ENCODE measurements at regions not wholly inside any gene's neighbourhood (a gene's known extent, or its start where the extent isn't known, plus 50 kb on each side); places are given as distances from the start of the nearest gene placed in this dataset.
"Not testable (repeated sequence)": the region's sequence is repeated elsewhere in the genome, so short reads cannot be mapped to it uniquely, and the experiment has no call there.

GRCh38 chr16:52786091-52786490 lies 239.1 kb upstream of the TOX3 start:
- no peak for DNase-seq

GRCh38 chr16:52785653-52786052 lies 238.7 kb upstream of the TOX3 start:
- DNase-seq = no peak

DNA sequence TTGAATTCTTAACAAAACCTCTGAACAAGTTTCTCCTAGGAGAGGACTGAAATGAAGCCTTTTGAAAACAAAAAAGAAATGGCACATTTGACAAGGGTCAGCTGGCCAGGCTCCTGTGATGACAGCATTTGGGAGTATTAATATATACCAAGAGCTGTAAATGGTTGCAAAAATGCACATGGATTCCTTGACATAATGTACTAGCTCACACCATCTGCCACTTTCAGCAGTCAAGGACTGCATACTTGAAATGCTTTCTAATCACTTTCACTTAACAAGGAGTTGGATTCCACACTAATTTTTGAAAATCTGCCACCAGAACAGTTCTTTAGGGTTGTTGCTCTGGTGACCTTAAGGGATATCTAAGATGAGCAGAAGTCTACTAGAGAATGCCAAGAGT lies 236.7 kb upstream of the TOX3 start:
- no peak for DNase-seq

DNA sequence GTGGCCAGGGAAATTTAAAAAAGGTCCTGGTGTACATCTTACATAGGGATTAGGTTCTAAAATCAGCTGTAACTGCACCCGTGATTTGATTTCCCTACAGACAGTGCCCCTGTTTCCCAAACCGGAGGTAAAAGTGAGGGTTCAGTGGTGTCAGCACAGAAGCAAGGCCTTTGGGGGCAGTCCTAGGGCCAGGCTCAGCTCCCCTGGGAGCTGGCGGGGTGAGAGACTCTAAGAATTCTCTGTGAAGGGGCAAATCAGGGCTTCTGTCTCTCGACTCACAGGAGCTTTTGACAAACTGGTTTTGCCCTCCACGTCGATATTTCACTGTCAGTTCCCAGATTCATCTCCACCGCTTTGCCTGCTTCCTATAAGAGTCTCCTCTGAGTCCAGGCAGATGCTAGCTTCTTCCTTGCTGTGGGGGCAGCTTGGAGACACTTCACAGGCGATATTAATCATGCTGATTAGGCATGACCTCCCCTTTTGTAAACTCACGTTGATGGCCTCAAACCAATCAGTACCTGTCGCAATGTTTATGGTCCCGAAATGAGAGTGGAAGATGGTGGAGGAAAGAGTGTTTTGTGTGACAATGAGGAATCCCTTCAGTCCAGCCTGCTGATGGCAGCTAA lies 234.2 kb upstream of the TOX3 start:
- DNase-seq = no peak

GRCh38 chr16:52773026-52773425 lies 226.1 kb upstream of the TOX3 start:
- DNase-seq = no peak

DNA sequence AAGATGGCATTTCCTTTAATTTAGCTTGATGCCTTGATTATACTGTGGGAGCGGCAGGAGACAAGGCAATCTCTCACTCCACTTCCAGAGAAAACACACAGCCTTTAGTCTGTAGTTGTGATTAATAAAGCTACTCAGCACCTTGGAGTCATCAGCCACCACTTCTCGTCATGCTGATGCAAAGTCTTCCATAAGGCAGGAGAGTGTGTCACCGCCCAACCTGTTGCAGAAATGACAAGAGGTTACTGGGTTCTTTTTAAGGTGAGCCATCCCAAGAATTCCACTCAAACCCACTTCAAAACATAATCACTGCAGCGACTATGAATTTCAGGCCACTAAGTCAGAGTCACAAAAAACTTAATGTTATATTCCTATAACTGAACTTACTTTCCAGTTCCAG lies 223.9 kb upstream of the TOX3 start:
- DNase-seq = no peak

DNA sequence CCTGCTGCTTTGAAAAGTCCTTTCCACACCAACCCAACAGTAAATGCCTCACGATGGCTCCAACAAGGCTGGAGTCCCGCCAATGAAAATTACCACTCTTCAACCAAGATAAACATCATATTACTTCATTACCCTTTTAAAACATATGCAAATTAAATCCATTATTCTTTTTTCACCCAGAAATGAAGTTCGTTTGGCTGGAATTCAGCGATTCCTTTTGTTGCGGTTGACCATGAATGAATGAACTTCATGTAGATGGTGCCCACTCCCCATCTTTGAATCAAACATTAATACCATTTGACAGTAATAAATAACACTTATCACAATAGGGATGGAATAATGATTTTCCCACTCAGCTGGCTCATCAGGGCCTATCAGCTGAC lies 211.5 kb upstream of the TOX3 start:
- no peak for DNase-seq

DNA sequence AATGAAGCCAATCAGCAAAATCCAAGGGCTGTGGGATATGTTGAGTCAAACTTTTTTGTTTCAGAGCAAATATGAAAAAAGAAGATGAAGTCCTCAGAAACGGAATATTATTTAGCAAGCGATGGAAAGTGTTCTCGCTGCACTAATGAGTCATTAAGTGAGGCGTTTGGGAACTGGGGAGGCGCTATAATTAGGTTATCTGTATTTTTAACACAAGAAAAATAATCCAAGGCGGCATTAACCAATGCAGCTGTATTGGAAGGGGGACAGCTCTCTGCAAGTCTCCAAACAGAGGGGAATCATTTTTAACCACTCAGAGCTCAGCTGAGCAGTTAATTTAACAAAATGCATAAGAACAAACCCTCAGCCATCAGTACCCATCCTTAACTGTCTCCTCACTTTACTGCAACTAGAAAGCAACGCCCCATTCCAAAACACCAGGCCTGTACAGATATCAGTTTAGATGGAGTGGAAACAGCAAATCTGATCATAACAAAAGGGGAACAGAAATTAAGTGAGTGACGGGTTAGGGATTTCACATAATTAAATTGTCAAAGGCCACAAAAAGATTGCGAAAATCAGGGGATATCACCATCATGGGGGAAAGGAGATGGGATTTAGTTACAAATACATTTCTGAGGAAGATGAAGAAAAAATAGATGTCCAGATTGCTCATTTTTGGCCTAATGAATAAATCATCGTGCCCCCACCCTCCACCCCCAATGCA lies 211.0 kb upstream of the TOX3 start:
- DNase-seq = no peak

- no peak for DNase-seq
These were observed 210.0 kb upstream of the TOX3 start for GRCh38 chr16:52756812-52757517.

GRCh38 chr16:52755396-52755795 lies 208.5 kb upstream of the TOX3 start:
- no peak for DNase-seq

DNA sequence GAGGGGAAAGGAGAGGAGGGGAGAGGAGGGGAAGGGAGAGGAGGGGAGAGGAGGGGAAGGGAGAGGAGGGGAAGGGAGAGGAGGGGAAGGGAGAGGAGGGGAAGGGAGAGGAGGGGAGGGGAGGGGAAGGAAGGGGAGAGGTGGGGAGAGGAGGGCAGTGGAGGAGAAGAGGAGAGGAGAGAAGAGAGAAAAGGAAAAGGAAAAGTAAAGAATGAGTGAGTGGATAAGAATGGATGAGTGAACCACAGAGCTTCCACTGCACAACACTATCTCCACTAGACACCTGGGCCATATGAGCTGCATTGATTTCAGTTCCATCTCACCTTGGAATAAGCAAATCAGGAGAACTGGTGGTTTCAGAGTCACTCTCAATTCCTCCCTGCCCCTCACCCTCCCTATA lies 204.1 kb upstream of the TOX3 start:
- no peak for DNase-seq

- no peak for DNase-seq
These were observed 201.8 kb upstream of the TOX3 start for GRCh38 chr16:52748741-52749140.

DNA sequence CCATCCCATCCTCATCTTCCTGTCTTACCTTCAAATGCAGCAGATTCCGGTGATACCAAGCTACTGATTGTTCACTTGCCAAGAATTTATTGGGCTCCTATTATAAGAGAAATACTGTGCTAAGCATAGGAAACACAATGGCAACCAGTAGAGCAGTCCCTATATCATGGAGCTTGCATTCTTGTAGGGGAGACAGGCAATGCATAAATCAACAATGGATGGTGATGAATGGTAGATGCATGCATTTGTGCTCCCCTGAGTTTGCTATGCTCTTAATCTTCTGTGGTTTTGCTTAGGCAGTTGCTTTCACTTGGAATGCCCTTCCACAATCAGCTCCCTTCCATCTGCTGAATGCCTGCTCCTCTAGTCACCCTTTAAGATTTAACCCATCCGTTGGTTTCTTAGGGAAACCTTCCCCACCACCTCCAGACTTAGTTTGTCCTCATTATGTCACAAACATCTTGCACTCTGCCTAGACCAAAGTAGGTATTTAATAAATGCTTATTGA lies 200.2 kb upstream of the TOX3 start:
- no peak for DNase-seq

DNA sequence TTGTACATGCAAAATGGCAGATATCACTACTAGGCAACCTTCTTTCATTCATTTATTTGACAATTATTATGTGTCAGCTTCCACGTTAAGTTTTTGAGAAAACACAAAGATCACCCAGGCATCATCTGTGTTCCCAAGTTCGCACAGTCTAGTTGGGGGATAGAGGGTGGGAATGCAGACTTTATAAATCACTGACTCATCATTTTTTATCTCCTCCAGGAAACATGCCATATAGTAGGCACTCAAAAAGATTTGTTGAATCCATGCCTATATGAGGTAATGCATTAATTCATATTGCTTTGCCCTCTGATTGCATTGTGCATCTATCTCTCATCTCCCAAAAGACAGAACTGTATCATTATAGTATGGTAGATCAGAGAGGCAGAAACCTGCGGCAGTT lies 196.8 kb upstream of the TOX3 start:
- no peak for DNase-seq

DNA sequence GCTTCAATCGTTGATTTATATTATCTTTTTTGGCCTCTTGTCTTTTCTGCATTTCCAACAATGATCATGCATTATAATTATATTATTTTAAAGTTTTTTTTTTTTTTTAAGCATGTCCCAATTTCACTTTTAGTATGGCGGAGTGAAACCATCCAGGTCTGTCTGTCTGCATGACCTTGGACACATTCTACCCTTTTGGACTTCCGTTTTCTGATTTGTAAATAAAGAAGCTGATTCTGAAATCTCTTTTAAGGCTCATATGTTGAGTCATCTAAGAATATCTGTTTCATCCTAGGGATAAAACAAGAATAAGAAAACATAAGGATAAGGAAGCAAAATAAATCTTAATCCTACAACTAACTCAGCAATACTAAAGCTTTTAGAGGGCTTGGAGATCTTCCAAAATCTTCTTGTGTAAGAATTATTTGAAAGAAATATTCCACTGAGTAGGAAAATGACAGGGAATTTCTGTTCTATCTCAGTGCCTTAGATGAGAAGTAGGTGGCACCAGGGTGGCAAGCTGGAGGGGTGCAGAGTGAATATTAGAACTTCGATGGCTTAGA lies 195.7 kb upstream of the TOX3 start:
- no peak for DNase-seq

- no peak for DNase-seq
These were observed 195.1 kb upstream of the TOX3 start for GRCh38 chr16:52742052-52742451.

- DNase-seq = no peak
These were observed 194.4 kb upstream of the TOX3 start for GRCh38 chr16:52741351-52741750.

DNA sequence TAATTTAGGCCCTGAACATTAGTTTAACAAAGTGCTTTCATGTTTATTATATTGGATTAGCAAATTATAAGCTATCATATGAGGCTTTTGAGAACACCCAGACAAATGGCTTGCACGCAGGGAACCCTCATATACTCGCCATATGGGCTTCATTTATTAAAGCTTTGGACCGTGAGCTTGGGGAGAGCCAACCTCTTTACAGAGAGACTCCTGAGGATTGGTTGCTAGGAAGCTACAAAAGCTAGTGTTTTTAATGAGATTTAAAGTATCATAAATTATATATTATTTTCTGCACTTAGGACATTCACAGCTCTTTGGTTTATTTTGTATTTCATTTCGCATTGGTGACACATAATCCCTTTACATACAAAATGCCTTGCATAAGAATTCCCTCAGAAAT lies 193.8 kb upstream of the TOX3 start:
- no peak for DNase-seq

DNA sequence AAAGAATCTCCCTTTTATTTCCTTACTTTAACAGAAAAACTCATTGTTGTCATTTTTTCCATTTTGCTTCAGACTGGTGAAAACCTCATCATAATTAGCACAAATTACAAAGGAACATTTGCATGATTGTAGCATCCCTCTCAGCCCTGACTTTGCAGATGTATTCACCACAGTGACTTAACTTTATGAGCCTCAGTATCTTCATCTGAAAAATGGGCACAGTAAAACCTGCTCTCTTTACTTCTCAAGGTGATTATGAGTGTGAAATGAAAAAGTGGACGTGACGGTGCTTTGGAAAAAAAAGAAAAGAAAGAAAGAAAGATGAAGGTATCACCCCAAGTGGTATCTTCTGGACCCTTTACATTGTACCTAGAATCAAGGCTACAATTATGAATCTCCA lies 193.4 kb upstream of the TOX3 start:
- DNase-seq = no peak

DNA sequence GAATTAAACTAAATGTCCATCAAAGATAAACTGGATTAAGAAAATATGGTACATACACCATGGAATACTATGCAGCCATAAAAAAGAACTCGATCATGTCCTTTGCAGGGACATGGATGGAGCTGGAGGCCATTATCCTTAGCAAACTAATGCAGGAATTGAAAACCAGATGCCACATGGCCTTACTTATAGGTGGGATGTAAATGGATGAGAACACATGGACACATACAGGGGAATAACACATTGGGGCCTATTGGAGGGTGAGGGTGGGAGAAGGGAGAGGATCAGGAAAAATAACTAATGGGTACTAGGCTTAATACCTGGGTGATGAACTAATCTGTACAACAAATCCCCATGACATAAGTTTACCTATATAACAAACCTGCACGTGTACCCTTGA lies 192.0 kb upstream of the TOX3 start:
- not testable (repeated sequence) for DNase-seq

DNA sequence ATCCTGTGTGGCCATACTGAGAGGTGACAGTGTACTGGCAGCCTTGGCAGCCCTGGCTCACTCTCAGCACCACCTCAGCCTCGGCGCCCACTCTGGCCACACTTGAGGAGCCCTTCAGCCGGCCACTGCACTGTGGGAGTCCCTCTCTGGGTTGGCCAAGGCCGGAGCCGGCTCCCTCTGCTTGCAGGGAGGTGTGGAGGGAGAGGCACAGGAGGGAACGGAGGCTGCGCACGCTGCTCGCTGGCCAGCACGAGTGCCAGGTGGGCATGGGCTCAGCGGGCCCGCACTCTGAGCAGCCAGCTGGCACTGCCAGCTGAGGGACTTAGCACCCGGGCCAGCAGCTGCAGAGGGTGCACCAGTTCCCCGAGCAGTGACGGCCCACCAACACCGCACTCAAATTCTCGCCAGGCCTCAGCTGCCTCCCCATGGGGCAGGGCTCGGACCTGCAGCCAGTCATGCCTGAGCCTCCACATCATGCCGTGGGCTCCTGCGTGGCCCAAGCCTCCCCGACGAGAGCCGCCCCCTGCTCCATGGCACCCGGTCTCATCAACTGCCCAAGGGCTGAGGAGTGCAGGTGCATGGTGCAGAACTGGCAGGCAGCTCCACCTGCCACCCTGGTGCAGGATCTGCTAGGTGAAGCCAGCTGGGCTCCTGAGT lies 184.4 kb upstream of the TOX3 start:
- DNase-seq = no peak

- no peak for DNase-seq
These were observed 182.8 kb upstream of the TOX3 start for GRCh38 chr16:52729731-52730130.

DNA sequence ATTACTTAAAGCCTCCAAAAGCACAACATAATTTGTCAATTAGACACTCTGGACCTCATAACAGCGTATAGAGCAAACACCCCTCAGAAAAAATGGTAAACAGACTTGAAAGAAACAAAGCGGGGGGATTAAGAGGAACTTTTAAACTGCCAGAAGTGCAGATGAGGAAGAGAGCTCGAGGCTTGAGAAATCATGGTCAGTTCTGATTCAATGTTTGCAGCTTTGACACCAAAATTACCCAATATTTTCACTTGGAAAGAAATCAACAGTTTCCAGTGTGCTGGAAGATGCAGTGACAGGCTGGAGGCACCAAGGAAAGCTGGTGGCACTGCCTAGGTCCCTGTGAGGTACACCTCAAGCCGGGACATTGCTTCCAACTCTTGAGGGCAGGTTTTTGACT lies 180.9 kb upstream of the TOX3 start:
- no peak for DNase-seq

Measured in stimulated activated CD8-positive, alpha-beta memory T cell treated with anti-CD3 and anti-CD28 coated beads, Interleukin-4, amount 100 ng/mL, for 48 hours (primary cell).